AG04450 (cell line): ENCODE measurements at regions not wholly inside any gene's neighbourhood (a gene's known extent, or its start where the extent isn't known, plus 50 kb on each side); places are given as distances from the start of the nearest gene placed in this dataset.

Source experiments
- CTCF ChIA-PET: fragments of 300-600, 350-600 bp; formaldehyde crosslinking; extraction: SDS; loops from one replicate; lab custom pipeline; 2022; ENCODE audit warnings: antibody characterized with exemption, inconsistent platforms; lab: Charles Lee
- POLR2A ChIA-PET: fragments of 350-600 bp; formaldehyde crosslinking; extraction: SDS; loops from one replicate; lab custom pipeline; 2021; ENCODE audit warnings: antibody characterized with exemption, inconsistent platforms; lab: Yijun Ruan, JAX
- DNase-seq: peaks from one replicate; pipeline ENCODE4 v3.0.0-alpha.2; 2011; ENCODE audit warnings: low read depth, low spot score
- H3K27ac ChIP-seq: one replicate; pipeline ENCODE4 v1.5.1; 2012; ENCODE audit warnings: low read depth, low read length, control low read depth
- H3K27me3 ChIP-seq: one replicate; pipeline ENCODE4 v1.6.0; 2012; ENCODE audit warnings: low read length; ENCODE audit not compliant: control insufficient read depth, insufficient read depth
- H3K4me3 ChIP-seq: 2 replicates; pipeline ENCODE4 v1.5.1; 2011; ENCODE audit warnings: mild to moderate bottlenecking, low read depth, low read length, control low read depth
- H3K9me3 ChIP-seq: 2 replicates; pipeline ENCODE4 v1.5.1; 2012; ENCODE audit warnings: low read length; ENCODE audit not compliant: control insufficient read depth, insufficient read depth
- CTCF ChIP-seq: IDR thresholded peaks from 2 replicates; pipeline ENCODE4 v1.5.1; 2011; ENCODE audit warnings: low read depth, low read length, control low read depth, inconsistent platforms

- no peaks in the 10 kb centered on the region for H3K27me3 ChIP-seq
- ChIA-PET POLR2A (no interaction called here), CTCF (no interaction called here)
- no peak overlapping the region for H3K27ac ChIP-seq
- no peak for DNase-seq
- no peak overlapping the region for H3K4me3 ChIP-seq
- no peaks in the 10 kb centered on the region for H3K9me3 ChIP-seq
- no peak for TF ChIP-seq CTCF
These were observed 64.7 kb downstream of the UCHL1 start for GRCh38 chr4:41321216-41321945.

GRCh38 chr4:41322617-41323016, 65.9 kb downstream of the UCHL1 start:
- DNase-seq, result no peak
- CTCF ChIA-PET, result no interaction called here
- POLR2A ChIA-PET, result no interaction called here
- Histone ChIP-seq H3K4me3 (no peak overlapping the region), H3K27me3 (no peaks in the 10 kb centered on the region), H3K9me3 (no peaks in the 10 kb centered on the region), H3K27ac (no peak overlapping the region)
- TF ChIP-seq CTCF, result no peak

DNA sequence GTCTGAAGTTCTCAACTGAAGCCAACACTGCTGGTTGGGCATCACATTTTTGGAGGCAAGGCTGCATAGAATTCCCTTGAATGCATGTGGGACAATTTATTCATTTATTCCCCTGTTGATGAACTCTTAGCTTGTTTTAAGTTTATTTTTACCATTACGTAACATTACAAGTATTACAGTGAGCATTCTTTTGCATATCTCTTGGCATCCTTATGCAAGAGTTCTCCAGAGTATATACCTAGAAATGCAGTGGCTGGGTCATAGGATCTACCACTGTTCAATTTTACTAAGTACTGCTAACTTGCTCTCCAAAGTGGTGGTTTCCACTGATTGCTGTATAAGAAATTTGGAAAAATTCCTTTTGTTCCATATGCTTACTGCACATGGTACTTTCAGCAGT, 66.5 kb downstream of the UCHL1 start:
- DNase-seq, result no peak
- no peak for TF ChIP-seq CTCF
- no peak overlapping the region for H3K4me3 ChIP-seq
- POLR2A ChIA-PET, result no interaction called here
- CTCF ChIA-PET, result interaction anchor here (0.6 kb wide), 1 partner anchor 41 kb away, joined by 3 read pairs; no protein-coding TSS in a partner anchor
- H3K9me3 ChIP-seq, result no peaks in the 10 kb centered on the region
- no peaks in the 10 kb centered on the region for H3K27me3 ChIP-seq
- H3K27ac ChIP-seq, result no peak overlapping the region

DNA sequence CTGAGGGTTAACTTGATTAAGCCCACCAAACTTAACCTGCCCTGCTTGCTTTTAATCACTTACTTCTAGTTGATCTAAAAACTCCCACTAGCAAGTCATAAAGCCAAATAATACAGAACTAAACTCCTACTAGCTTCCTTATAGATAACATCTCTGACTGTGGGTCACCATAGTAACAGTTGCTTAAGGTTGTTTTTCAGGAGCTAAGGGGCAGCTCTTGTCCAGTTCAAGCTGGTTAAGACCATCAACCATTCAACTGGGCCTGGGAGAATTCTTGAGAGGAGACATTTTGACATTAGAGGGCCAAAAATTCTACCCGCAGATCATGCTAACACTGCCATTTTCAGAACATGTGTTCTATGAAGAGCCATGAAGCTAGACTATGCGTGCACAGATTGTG, 67.0 kb downstream of the UCHL1 start:
- Histone ChIP-seq H3K4me3 (no peak overlapping the region), H3K9me3 (no peaks in the 10 kb centered on the region), H3K27ac (no peak overlapping the region), H3K27me3 (no peaks in the 10 kb centered on the region)
- ChIA-PET CTCF (interaction anchor here (0.6 kb wide), 1 partner anchor 40 kb away, joined by 3 read pairs; no protein-coding TSS in a partner anchor), POLR2A (no interaction called here)
- DNase-seq, result no peak
- no peak for TF ChIP-seq CTCF

DNA sequence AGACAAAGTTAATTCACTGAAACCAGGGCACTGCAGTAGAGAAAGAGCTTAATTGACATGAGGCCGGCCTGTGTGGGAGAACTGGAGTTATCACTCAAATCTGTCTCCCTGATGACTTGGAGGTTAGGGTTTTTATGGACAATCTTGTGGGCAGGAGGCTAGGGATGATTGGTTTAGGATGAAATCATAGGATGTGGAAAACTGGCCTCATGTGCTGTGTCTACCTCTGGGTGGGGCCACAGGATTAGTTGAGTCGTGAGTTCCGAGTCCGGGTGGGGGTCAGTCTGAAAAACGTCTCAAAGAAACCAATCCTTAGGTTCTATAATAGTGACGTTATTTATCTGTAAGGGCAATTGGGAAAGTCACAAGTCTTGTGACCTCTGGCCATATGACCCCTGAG, 68.1 kb downstream of the UCHL1 start:
- TF ChIP-seq CTCF, result no peak
- ChIA-PET POLR2A (no interaction called here), CTCF (interaction anchor here (1.0 kb wide), 1 partner anchor 337 kb away, joined by 3 read pairs; no protein-coding TSS in a partner anchor)
- Histone ChIP-seq H3K27ac (no peak overlapping the region), H3K27me3 (peaks cover 3% of the 10 kb centered on the region), H3K4me3 (no peak overlapping the region), H3K9me3 (no peaks in the 10 kb centered on the region)
- DNase-seq, result no peak
